Mammary epithelial cell (primary cell): ENCODE measurements at regions not wholly inside any gene's neighbourhood (a gene's known extent, or its start where the extent isn't known, plus 50 kb on each side); places are given as distances from the start of the nearest gene placed in this dataset.

Experiments
- CTCF ChIP-seq, 2 donors: IDR thresholded peaks in 1 of 2; conservative IDR thresholded peaks in 1 of 2; 2 replicates each; pipeline ENCODE4 v1.5.1; 2011 to 2012; ENCODE audit warnings: inconsistent platforms in 2 of 2, low read length in 2 of 2, mild to moderate bottlenecking in 2 of 2, control low read depth in 1 of 2, low read depth in 1 of 2; ENCODE audit not compliant: insufficient read depth in 1 of 2; ENCODE audit errors: extremely low read depth in 1 of 2
- EZH2 ChIP-seq: IDR thresholded peaks from 2 replicates; pipeline ENCODE4 v1.6.1; 2012; ENCODE audit warnings: low read length, inconsistent platforms, borderline replicate concordance

DNA sequence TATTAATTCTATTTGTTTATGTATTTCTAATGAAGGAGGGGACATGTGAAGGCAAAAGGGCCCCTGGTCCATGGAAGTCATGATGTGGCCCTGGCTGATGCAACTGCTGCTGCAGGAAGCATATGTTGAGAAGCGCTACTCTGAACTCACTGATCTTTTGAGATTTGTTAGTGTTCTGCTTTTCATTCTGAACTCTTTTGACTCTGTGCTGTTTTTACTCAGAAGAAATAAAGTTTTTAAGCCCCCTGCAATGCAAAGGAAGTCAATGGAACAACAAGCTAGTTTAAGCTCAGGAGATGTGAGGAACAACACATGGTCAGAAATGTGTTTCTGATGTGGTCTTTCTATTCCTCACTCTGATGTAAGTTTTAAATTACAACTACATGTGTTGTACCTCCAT is 88.9 kb upstream of the BTG1 start:
- no peak for TF ChIP-seq CTCF (conservative IDR thresholded peaks at IDR 0.05 in 1 of 2, IDR thresholded peaks at IDR 0.05 in 1 of 2; ENCODE audit: extremely low read depth in 1 of 2, insufficient read depth in 1 of 2, low read depth in 1 of 2, low read length in 2 of 2)
- TF ChIP-seq EZH2, result no peak
